ENCODE measurements at regions not wholly inside any gene's neighbourhood (a gene's known extent, or its start where the extent isn't known, plus 50 kb on each side); places are given as distances from the start of the nearest gene placed in this dataset.

DNA sequence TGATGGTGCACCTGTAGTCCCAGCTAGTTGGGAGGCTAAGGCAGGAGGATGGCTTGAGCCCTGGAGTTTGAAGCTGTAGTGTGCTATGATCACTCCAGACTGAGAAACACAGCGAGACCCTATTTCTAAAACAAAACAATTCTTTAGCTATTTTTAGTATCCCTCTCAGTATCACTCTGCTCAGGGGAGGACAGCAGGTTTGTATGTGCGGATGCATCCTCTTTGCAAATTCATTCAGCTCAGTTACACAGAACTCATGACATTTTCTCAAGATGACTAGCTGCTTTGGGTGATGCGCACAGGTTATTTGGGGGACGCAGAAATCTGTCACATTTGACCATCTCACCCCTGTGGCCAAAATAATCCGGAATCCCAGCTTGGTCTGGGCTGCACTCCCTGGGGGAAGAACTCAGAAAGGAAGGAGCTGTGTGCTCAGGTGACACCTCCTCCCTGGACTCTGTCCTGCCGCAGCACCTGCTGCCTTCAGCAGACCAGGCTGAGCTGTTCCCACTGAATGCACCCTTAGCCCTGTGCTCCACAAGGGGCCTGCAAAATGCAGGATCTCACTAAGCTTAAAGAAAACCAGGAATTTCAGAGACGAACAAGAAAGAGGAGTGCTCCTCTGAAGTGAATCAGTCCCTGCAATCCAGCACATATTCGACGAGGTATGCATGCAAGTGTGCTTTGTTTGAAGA, 89.5 kb upstream of the PGBD5 start:
- no peak for DNase-seq
- TF ChIP-seq, protein P1, sequence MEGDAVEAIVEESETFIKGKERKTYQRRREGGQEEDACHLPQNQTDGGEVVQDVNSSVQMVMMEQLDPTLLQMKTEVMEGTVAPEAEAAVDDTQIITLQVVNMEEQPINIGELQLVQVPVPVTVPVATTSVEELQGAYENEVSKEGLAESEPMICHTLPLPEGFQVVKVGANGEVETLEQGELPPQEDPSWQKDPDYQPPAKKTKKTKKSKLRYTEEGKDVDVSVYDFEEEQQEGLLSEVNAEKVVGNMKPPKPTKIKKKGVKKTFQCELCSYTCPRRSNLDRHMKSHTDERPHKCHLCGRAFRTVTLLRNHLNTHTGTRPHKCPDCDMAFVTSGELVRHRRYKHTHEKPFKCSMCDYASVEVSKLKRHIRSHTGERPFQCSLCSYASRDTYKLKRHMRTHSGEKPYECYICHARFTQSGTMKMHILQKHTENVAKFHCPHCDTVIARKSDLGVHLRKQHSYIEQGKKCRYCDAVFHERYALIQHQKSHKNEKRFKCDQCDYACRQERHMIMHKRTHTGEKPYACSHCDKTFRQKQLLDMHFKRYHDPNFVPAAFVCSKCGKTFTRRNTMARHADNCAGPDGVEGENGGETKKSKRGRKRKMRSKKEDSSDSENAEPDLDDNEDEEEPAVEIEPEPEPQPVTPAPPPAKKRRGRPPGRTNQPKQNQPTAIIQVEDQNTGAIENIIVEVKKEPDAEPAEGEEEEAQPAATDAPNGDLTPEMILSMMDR (IDR thresholded peaks at IDR 0.05; ENCODE audit: low read depth, low read length, missing control alignments) = no peak
- Histone ChIP-seq H3K4me3 (ENCODE audit: low read depth, low read length) (no peak overlapping the region), H3K27ac (no peak overlapping the region), H3K27me3 (replicated peaks) (no peaks in the 10 kb centered on the region), H3K36me3 (replicated peaks) (no peaks in the 10 kb centered on the region)
- in situ Hi-C loops (cut with HindIII; ENCODE audit: low pct_ligation_motif_present, low sequenced_read_pairs) = no loop called here

DNA sequence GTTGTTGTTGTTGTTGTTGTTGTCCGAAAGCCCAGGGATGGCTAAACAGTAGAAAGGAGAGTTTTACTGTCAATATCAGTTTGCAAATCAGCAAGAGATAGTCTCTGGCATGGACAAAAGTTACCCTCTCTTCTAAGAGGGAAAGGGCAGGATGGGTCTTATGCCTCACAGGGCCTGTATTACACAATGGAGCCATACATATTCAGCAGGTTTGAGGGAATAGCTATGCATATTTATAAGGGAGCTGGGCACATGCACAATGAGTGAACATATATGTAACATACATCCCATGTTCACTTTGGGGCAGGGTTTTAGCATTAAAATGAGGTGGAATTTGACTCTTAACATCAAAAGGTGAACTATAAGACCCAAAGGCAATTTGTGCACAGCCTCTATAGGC, 84.4 kb upstream of the PGBD5 start:
- Histone ChIP-seq H3K27ac (no peak overlapping the region), H3K36me3 (replicated peaks) (no peaks in the 10 kb centered on the region), H3K4me3 (ENCODE audit: low read depth, low read length) (no peak overlapping the region), H3K27me3 (replicated peaks) (no peaks in the 10 kb centered on the region)
- DNase-seq = no peak
- TF ChIP-seq, protein P1 (IDR thresholded peaks at IDR 0.05; ENCODE audit: low read depth, low read length, missing control alignments) = no peak
- in situ Hi-C loops (cut with HindIII; ENCODE audit: low pct_ligation_motif_present, low sequenced_read_pairs) = no loop called here

DNA sequence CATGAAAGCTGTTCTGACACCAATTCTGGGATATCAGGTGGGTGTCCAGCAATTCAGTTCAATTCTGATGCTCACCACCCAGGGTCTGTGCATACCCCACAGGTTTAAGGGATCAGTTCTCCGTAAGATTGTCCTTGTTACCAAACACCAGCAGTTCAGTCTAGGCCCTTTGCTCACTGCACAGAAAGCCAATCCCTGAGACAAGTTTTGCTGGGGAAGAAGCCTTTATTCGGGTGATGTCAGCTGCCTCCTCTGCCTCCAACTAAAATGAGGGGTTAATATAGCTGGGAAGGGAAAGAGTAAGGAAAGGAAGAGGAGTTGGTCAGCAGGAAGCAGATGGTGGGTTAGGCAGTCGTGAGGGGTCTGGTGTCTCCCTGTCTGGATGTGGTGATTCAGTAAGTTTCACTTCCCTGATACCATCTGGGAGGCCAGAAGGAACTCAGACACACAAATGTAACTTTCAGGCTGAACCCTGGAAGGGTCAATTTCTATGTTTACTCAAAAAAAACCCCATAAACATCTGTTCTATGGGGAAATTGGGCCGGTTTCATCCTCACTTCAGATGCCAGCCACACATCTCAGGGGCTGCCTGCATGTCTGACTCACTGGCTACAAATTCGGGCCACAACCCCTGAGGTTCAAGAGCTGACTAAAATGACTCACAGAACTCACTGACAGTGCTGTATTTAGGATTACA, 83.3 kb upstream of the PGBD5 start:
- no peaks in the 10 kb centered on the region for H3K27me3 ChIP-seq (replicated peaks)
- peak overlapping the region; percentile 67 for H3K27ac ChIP-seq
- no peak overlapping the region for H3K4me3 ChIP-seq (ENCODE audit: low read depth, low read length)
- H3K36me3 ChIP-seq (replicated peaks) = no peaks in the 10 kb centered on the region
- in situ Hi-C loops (cut with HindIII; ENCODE audit: low pct_ligation_motif_present, low sequenced_read_pairs) = no loop called here
- peak; percentile 93 for DNase-seq
- TF ChIP-seq, protein P1 (IDR thresholded peaks at IDR 0.05; ENCODE audit: low read depth, low read length, missing control alignments) = no peak

DNA sequence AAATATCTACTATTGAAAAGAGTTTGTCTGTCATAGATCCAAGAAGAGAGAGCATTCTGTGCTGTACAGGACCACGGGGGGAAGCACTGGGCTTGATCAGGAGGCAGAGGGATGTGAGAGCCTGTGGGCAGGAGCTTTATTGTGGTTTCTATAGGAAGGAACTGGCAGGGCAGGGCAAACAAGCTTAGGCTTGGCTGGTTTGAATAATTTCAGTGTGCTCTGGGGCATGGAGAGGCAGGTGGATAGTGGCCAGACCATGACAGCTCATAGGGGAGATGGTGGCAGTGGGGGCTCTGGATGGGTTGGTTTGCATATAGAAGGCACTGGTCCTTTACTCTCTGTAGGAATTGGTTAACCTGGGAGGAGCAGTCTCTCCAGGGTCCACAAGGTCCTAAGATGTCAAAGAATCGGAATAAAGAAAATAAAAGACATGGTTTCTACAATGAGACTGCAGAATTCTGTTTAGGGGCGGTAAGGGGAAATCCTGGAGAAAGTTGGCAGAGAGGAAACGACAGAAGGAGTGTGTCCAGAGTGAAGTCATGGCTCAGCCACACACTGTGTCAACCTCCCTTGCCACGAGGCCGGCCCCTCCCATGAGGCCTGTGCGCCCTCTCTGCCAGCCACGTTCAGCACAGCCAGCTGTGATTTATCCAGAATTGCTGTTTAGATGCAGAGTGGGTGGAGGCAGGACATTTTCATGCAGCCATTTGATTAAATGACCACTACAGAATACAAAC, 81.7 kb upstream of the PGBD5 start:
- TF ChIP-seq, protein P1 (IDR thresholded peaks at IDR 0.05; ENCODE audit: low read depth, low read length, missing control alignments) = no peak
- in situ Hi-C loops (cut with HindIII; ENCODE audit: low pct_ligation_motif_present, low sequenced_read_pairs) = no loop called here
- H3K27me3 ChIP-seq (replicated peaks) = no peaks in the 10 kb centered on the region
- H3K27ac ChIP-seq = no peak overlapping the region
- no peak overlapping the region for H3K4me3 ChIP-seq (ENCODE audit: low read depth, low read length)
- H3K36me3 ChIP-seq (replicated peaks) = no peaks in the 10 kb centered on the region
- DNase-seq = no peak

DNA sequence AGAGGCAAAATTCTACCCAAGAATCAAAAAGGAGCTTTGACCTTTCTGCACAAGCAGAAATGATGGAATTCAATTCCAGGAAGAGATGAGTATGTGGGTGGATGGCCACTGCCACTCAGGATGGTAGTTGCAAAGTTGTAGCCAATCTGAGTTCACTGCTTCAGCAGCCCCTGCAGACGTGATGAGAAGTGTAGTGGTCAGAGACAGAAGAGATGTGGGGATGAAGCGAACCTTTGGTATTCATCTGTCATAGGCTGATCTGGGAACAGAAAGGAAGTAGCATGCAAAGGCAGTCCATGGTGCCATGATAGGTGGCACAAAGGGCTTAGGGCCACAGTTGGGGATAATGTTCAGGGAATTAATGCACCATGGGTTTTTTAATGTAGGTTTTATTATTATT, 81.1 kb upstream of the PGBD5 start:
- Histone ChIP-seq H3K4me3 (ENCODE audit: low read depth, low read length) (no peak overlapping the region), H3K36me3 (replicated peaks) (no peaks in the 10 kb centered on the region), H3K27ac (no peak overlapping the region), H3K27me3 (replicated peaks) (no peaks in the 10 kb centered on the region)
- in situ Hi-C loops (cut with HindIII; ENCODE audit: low pct_ligation_motif_present, low sequenced_read_pairs) = no loop called here
- no peak for DNase-seq
- TF ChIP-seq, protein P1 (IDR thresholded peaks at IDR 0.05; ENCODE audit: low read depth, low read length, missing control alignments) = no peak

All from brain microvascular endothelial cell (primary cell).